LoVo (cell line): ENCODE measurements at regions not wholly inside any gene's neighbourhood (a gene's known extent, or its start where the extent isn't known, plus 50 kb on each side); places are given as distances from the start of the nearest gene placed in this dataset.

Experiments used
- DNase-seq: peaks from one replicate; pipeline ENCODE4 v3.0.0-alpha.2; 2016; ENCODE audit warnings: low spot score

- no peak for DNase-seq
Observed at GRCh38 chr2:9772035-9772998, 71.0 kb upstream of the TAF1B start.

DNA sequence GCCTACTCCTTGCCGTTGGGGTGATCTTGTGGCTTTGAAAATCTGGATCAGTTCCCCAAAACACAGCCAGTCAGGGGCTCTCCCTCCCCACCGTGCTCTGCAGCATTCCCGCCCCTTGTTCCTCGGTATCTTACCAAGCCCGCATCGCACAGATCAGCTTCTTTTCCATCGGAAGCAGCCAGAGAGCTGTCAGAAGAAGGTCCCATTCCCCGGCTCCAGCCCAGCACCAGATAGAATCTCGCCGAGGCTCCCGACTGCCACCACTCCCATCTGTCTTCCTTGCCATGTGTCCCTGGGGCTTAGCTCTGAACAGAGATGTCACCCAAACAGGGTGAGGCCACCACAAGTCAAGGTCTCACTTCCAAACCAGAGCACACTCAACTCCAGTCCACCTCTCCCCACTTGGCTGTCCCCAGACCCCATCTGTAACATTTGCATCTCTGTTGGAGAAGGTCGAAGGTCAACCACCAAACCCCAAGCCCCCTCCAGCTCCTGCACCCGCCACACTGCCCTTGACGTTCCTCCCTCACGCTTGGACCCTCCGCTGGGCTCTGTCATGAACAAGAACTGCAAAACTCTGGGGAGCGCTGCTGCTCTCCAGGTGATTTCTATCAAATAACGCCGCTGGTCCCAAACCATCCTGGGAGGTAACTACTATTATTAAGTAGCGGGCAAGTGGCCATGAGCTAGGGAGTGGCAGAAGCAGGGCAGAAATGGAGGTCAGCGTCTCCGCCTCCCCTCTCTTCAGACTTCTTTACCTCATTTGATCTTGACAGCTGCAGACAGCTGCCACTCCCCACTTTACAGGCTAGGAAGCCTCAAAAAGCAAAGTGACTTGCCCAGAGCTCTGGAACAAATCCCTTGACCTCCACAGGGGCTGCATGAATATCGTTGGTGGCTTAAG, 70.0 kb upstream of the TAF1B start:
- DNase-seq, result no peak

DNA sequence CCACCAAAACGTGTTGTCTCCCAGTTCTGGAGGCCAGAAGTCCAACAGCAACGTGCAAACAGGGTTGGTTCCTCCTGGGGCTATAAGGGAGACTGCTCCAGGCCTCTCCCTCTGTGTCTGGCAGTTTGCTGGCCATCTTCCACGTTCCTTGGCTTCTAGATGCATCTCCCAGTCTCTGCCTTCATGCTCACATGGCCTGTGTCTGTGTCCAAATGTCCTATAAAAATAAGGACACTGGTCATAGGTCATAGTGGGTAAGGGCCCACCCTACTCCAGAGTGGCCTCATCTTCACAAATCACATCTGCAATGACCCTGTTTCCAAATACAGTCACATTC, 69.4 kb upstream of the TAF1B start:
- DNase-seq, result no peak

DNA sequence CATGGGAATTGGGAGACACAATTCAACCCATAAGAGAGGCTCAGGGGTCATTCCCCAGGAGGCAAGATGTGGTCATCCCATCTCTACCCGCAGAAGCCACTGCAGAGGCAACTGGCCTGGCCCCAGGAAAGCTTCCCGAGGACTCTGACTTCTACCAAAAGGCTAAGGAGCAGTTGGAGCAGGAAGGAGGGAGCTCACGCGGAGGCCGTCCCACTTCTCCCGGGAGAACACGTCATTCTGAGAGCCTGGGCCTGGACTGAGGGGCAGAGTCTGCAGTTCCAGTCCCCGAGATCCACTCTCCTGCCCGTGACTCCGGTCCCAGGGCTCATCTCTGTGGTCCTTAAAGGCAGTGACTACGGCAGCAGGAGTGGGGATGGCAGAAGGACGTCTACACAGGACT, 69.0 kb upstream of the TAF1B start:
- DNase-seq, result no peak

- DNase-seq, result no peak
Observed at GRCh38 chr2:9775351-9775750, 67.9 kb upstream of the TAF1B start.

- DNase-seq, result no peak
Observed at GRCh38 chr2:9775999-9776712, 67.1 kb upstream of the TAF1B start.

DNA sequence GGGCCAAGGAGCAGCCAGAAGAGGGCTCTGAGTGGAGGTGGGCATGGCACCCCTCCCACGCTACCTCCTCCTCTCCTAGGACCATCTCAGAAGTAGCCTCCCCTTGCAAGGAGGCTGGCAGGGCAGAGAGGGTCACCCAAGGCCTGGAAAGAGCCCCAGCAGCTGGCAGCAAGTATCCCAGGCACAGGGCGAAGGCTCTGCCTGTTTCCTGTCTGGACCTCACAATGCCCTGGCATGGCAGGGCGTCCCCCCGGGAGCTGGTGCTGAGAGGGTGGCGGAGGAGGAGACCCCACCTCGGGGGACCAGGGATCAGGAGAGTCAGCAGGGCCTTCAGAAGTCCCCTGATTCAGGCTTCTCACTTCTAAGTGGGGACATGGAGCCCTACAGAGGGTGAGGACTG, 66.2 kb upstream of the TAF1B start:
- DNase-seq, result no peak

GRCh38 chr2:9778012-9778411, 65.3 kb upstream of the TAF1B start:
- no peak for DNase-seq

DNA sequence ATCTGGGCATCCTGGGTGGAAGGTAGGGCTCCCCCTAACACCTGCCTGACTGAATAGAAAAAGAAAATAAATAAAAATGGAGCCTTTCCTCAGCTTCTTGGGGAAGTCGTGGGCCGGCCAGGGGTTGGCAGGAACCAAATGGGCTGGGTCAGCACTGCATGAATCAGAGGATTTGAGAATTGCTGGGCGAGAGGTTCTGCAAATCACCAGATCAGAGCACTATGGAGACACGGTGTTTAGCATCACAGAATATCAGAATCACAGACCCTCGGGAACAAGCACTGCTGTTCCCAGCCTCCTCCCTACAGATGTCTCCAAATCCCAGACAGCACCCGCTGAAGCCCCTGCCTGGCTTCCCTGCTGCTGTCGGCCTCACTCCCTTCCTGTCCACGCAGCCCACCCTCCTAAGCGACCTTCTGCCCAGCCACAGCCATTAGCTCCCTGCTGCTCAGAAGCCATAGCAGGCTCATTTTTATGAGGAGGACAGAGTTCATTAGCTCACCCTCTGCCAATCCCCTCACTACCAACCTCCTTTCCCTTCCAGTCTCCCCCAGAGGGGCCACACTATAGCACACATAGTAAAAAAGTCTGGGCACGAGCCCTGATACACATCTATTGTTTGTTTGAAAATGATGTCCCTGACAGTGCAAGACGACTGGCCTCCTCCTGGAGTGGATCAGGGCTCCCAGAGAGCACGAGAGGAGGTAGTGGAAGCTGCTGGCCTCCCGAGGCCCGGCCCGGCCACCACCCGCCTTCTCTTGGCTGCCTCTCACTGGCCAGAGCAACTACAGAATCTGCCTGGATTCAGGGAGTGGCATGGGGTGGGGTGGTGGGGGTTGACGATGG, 64.6 kb upstream of the TAF1B start:
- no peak for DNase-seq

DNA sequence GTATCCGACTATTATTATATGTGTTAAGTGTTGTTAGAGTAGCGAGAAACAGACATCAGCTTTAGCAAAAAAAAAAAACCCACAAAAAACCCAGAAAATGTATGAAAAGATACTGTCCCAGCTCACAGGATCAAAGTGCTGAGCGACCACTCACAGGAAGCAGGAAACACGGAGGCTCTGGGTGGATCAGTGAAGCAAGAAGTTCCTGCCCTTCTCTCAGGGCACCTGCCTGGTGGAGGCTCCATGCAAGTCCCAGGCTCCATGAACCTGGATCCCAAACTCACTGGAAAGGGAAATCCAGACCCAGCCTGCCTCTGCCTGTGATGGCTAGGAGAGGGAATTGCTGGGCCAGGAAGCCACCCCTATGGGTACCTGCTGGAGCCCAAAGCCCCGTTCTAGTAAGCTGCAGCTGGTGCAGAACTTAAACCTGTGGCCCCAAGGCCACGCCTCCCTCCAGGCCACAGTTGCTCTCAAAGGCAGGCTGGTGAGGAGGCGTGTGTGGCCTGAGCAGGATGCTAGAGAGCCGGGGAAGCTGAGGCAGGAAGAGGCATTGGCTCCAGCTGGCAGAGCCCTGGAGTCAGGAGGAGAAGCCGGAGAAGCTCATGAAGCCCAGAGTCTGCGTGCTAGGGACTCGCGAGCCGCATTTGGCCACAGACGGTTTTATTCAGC, 63.5 kb upstream of the TAF1B start:
- DNase-seq, result no peak

DNA sequence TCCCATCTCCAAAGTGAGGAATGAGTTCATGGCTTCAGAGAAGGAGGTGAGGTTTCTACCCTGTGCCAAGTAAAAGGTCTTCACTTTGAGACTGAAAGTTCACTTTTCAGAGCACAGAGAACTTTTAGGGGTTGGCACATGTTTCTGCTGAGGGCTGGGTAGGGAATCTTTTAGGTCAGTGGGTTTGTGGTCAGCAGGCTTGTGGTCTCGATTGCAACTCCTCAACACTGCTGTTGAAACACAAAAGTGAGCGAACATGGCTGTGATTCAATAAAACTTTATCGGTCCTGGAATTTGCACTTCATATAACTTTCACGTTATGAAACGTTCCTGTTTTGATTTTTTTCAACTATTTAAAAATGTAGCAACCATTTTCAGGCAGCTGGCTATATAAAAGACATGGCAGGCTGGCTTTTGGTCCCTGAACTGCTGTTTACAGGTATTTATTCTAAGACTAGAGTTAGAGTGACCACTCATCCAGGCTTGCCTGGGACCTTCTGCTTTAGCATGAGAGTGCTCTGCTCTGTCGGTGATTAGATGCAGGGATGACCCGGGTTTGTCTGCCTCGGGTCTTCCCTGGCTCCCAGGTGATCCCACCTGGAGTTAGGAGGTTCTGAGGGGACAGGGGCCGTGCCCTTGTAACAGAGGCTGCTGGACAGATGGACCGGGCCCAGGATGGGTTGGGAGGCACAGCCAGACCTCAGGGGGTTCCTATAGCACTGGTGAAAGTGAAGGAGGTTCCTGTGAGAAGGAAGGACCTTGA, 62.7 kb upstream of the TAF1B start:
- DNase-seq, result no peak

DNA sequence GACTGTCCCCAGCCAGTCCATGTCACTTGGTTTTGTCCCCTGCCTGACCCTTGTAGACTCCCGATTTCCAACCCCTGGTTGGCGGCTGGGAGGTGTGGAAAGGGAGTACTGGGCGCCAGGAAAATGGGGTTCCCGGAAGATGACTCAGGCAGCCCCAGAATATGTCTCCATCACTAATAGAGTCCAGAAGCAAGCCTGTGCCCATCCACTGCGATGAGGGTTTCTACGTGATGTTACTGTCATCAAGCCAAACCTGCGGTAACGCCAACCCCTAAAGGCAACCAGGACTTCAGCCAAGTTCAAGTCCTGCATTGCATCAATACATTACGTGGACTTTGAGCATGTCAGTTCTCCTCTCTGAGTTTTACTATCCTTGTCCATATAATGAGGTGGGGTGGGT, 62.0 kb upstream of the TAF1B start:
- no peak for DNase-seq

DNA sequence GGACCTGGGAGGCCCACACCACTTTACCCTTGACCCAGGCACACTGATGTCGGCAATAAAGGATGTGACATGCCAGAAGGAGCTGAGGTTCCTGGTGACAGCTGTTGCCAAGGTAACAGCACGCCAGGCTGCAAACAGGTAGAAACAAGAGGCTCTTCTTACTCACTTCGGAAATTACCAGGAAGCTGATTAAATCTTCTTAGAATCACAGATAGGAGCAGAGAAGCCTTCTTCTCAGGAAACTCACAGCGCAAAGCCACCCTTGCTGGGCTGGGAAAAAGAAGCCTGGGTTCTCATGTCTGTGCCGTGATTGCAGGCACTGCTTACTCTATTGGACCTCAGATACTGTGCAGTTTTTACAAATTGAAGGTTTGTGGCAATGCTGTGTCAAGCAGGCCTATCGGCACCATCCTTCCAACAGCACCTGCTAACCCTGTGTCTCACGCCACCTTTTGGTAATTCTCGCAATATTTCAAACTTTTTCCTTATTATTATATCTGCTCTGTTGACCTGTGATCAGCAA, 61.0 kb upstream of the TAF1B start:
- no peak for DNase-seq

DNA sequence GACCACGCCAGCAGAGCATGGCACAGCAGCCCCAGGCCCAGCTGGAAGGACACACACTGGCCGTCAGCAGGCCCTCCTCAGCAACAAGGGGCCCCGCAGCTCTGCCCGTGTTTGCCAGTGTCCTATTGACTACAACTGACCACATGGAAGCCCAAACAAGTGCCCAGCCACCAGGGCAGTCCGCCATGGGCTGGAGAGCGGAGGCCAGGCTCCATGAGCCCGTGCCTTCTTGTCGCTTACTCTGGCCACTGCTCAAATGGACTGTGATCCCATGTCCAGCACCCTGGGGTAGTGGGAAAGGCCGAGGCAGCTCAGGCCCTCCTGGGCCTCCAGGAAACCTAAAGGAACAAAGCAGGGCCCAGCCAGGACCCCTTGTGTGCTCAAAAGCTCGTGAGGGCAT, 53.9 kb upstream of the TAF1B start:
- DNase-seq, result no peak

GRCh38 chr2:9790702-9791225, 52.5 kb upstream of the TAF1B start:
- no peak for DNase-seq

DNA sequence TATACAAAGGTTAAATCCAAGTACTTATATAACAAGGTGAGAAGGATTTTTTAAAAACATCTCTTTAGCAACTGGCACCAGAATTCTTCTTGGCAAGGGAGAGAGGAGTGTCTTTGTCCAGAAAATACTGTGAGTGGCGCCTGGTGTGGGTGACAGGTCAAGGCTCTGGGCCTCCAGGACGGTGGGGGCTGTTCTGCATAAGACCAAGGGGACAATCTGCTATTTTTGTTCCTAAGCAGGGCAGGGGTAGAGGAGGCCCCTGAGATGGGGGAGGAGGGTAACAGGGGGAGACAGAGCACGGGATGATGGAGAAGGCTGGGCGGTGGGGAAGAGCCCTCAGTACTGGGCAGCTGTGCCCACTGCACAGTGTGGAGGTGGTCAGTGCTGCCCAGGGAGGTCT, 51.6 kb upstream of the TAF1B start:
- DNase-seq, result no peak

DNA sequence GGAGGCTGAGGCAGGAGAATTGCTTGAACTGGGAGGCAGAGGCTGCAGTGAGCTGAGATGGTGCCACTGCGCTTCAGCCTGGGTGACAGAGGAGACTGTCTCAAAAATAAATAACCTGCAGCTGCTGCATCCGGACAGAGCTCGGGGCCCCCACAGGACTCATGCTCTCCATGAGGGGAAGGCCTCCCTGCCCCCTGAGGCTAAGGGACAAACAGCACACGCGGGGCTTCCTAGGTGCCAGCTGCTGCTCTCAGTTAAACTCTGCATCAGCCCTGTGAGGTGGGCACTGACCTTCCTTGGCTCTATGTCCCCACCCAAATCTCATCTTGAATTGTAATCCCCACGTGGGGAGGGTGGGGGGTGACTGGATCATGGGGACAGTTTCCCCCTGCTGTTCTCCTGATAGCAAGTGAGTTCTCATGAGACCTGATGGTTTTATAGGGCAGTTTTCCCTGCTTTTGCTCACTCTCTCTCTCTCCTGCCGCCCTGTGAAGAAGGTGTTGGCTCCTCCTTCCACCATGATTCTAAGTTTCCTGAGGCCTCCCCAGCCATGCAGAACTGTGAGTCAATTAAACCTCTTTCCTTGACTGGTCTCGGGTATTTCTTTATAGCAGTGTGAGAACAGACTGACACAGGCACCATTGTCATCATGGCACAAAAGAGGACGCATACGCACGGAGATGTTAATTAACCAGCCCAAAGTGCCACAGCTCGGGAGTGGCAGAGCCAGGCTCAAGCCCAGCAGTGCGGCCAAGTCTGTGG, 49.9 kb upstream of the TAF1B start:
- DNase-seq, result no peak
